Breast epithelium (tissue), 4 donors: ENCODE measurements at regions not wholly inside any gene's neighbourhood (a gene's known extent, or its start where the extent isn't known, plus 50 kb on each side); places are given as distances from the start of the nearest gene placed in this dataset.

Source experiments
- DNase-seq, 2 donors: peaks; one replicate each; pipeline ENCODE4 v3.0.0-alpha.2; 2019; ENCODE audit warnings: low spot score in 2 of 2
- H3K27ac ChIP-seq, 2 donors: fragments of 200-600 bp; sonication (generic) in 1 of 2; one replicate each; pipeline ENCODE4 v1.5.1; 2016 to 2019; ENCODE audit warnings: mild to moderate bottlenecking in 1 of 2
- H3K27me3 ChIP-seq, 2 donors: fragments of 200-600 bp; sonication (generic) in 1 of 2; one replicate each; pipeline versions ENCODE4 v1.5.1 to v1.6.0; 2017 to 2019; ENCODE audit warnings: control low read depth in 1 of 2, mild to moderate bottlenecking in 1 of 2
- H3K36me3 ChIP-seq: fragments of 200-600 bp; one replicate; pipeline ENCODE4 v1.5.1; 2019
- H3K4me1 ChIP-seq, 2 donors: fragments of 200-600 bp; sonication (generic); one replicate each; pipeline ENCODE4 v1.5.1; 2016 to 2019; ENCODE audit warnings: control low read depth in 1 of 2
- H3K4me3 ChIP-seq, 3 donors: fragments of 200-600 bp; sonication (generic); 1 replicate in 2 of 3; 2 replicates in 1 of 3; pipeline ENCODE4 v1.5.1; 2016 to 2019; ENCODE audit warnings: mild to moderate bottlenecking in 3 of 3, moderate library complexity in 2 of 3
- H3K9me3 ChIP-seq, 2 donors: fragments of 200-600 bp; sonication (generic) in 1 of 2; one replicate each; pipeline ENCODE4 v1.5.1; 2016 to 2019; ENCODE audit warnings: control low read depth in 1 of 2
- POLR2A ChIP-seq: fragments of 450-650 bp; IDR thresholded peaks from one replicate; pipeline ENCODE4 v1.6.1; 2016; ENCODE audit warnings: antibody characterized with exemption, mild to moderate bottlenecking, moderate library complexity
- POLR2AphosphoS5 ChIP-seq, 3 donors: sonication (generic); formaldehyde crosslinking; IDR thresholded peaks; one replicate each; pipeline ENCODE4 v1.6.1; 2017; ENCODE audit warnings: antibody characterized with exemption in 3 of 3
- intact Hi-C: fragments of 100-400 bp; cut with DNase I; formaldehyde crosslinking; loops from one replicate; pipeline ENCODE4 v1.15.1; 2023; ENCODE audit warnings: low total_unique reads
- TF ChIP-seq, protein P1 (sequence below), 3 donors: fragments of 450-650 bp; IDR thresholded peaks; one replicate each; pipeline ENCODE4 v1.5.1; 2016 to 2017; ENCODE audit warnings: antibody characterized with exemption in 3 of 3, mild to moderate bottlenecking in 3 of 3, moderate library complexity in 3 of 3

DNA sequence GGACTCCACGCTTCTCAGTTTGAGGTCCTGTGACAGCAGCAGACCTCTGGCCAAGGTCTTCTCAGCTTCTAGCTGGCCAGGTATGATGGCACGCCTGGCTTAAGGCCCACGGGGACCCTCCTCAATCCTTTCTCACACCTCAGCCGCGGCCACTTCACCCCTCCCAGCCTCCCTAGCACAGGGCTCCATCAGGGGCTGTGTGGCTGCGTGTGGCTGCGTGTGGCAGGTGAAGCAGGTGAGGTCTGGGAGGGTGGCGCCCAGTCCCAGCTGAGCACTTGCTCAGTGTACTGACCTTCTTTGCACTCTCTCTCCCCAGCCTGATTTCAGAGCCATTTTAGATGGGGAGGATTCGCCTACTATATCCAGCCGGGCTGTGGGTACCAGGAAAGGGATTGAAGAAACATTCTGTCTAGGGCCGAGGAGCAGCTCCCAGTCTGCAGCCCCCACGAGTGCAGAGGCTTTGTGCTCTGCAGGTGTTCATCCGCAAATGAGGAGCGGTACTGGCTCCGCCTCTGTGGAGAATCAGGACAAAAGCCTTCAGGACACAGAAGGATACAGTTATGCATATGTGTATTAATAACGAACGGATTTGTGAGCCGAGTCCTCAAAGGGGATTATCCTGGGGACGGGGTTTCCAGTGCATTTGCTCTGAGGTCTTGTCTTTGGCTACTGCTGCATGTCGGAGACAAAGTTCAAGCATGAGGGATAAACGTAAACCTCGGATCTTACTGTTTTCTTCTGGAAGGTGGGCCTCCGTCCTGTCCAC lies 236.9 kb upstream of the RAB6C start:
- H3K9me3 ChIP-seq = no peaks in the 10 kb centered on the region
- TF ChIP-seq POLR2AphosphoS5 (IDR thresholded peaks at IDR 0.05) = no peak
- TF ChIP-seq, protein P1, sequence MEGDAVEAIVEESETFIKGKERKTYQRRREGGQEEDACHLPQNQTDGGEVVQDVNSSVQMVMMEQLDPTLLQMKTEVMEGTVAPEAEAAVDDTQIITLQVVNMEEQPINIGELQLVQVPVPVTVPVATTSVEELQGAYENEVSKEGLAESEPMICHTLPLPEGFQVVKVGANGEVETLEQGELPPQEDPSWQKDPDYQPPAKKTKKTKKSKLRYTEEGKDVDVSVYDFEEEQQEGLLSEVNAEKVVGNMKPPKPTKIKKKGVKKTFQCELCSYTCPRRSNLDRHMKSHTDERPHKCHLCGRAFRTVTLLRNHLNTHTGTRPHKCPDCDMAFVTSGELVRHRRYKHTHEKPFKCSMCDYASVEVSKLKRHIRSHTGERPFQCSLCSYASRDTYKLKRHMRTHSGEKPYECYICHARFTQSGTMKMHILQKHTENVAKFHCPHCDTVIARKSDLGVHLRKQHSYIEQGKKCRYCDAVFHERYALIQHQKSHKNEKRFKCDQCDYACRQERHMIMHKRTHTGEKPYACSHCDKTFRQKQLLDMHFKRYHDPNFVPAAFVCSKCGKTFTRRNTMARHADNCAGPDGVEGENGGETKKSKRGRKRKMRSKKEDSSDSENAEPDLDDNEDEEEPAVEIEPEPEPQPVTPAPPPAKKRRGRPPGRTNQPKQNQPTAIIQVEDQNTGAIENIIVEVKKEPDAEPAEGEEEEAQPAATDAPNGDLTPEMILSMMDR (IDR thresholded peaks at IDR 0.05) = no peak
- no peak for TF ChIP-seq POLR2A
- no peaks in the 10 kb centered on the region for H3K36me3 ChIP-seq
- intact Hi-C loops = no loop called here
- H3K4me3 ChIP-seq = no peak overlapping the region
- H3K4me1 ChIP-seq = no peaks in the 10 kb centered on the region
- H3K27me3 ChIP-seq = no peaks in the 10 kb centered on the region
- no peak overlapping the region for H3K27ac ChIP-seq
- peak in 1 of 2 donors; percentile 28 for DNase-seq

DNA sequence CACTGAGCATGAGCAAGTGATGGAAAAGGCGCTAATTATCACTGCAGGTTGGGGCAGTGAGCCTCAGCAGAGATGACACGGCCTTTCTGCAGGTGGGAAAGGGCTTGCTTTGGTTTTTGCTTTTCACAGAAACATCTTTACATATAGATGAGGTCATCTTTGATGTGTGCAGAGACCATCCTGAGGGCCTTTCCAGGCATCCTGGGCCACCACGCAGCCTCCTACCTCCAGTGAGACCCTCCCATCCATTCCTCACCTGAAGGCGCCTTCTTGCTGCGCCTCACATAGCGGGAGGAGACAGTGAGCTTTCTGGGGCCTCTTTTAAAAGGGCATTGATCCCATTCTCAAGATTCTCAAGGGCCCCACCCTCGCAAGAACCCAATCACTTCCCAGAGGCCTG lies 235.3 kb upstream of the RAB6C start:
- intact Hi-C loops = no loop called here
- Histone ChIP-seq H3K36me3 (no peaks in the 10 kb centered on the region), H3K27me3 (no peaks in the 10 kb centered on the region), H3K9me3 (no peaks in the 10 kb centered on the region), H3K4me1 (no peaks in the 10 kb centered on the region), H3K27ac (no peak overlapping the region), H3K4me3 (no peak overlapping the region)
- no peak for TF ChIP-seq POLR2A
- no peak for TF ChIP-seq POLR2AphosphoS5 (IDR thresholded peaks at IDR 0.05)
- TF ChIP-seq, protein P1 (IDR thresholded peaks at IDR 0.05) = no peak
- DNase-seq = no peak

DNA sequence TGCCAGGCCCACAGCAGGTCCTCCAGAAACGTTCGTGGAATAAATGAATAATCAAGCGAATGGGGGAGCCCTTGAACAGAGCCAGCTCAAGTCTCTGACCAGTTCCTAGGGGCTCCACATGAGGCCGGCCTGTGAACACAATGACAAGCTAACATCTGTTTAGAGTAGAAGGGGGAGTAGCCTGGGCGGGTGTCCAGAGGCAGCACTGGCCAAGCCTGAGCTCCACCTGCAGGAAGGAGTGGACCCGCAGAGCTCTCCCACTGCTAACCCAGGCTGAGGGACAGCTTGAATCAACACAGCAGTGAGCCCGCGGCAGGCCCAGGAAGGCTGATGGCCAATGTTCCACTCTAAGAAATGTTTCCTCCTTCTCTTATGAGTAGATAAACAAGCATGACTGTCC lies 234.8 kb upstream of the RAB6C start:
- H3K27me3 ChIP-seq = no peaks in the 10 kb centered on the region
- no peak for DNase-seq
- TF ChIP-seq POLR2A = no peak
- no peak for TF ChIP-seq POLR2AphosphoS5 (IDR thresholded peaks at IDR 0.05)
- TF ChIP-seq, protein P1 (IDR thresholded peaks at IDR 0.05) = no peak
- no peak overlapping the region for H3K27ac ChIP-seq
- H3K4me1 ChIP-seq = no peaks in the 10 kb centered on the region
- H3K36me3 ChIP-seq = no peaks in the 10 kb centered on the region
- H3K9me3 ChIP-seq = no peaks in the 10 kb centered on the region
- no peak overlapping the region for H3K4me3 ChIP-seq
- intact Hi-C loops = no loop called here

DNA sequence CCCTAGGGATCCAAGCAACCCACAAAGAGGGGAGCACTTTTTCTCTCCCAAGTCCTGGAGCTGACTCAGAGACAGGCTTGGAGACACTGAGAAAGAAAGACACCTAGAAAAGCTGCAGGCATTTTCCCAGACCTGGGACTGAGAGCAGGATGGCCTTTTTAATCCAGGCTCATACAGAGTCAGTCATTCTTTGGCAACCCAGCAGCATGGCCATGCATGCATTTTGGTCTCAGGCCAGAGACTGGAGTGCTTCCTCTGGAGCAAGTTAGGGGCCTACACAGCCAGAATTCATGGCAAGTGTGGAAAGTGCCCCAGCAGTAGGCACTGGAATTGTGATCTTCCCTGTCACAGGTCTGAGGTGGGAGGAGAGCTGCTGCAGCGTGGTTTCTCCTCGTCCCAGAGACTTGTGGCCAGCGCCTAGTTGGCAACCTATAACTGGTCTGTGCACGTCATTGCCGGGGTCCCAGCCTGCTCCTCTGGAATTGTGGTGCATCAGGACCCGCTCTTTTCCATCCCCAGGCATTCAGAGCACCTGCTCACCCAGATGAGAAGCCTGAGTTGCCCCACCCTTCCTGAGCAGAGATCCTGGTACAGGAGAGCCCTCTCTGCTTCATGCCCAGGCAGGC lies 231.9 kb upstream of the RAB6C start:
- no peak overlapping the region for H3K4me3 ChIP-seq
- no peaks in the 10 kb centered on the region for H3K36me3 ChIP-seq
- no peak overlapping the region for H3K27ac ChIP-seq
- H3K4me1 ChIP-seq = no peaks in the 10 kb centered on the region
- H3K9me3 ChIP-seq = peaks cover 0 to 4% of the 10 kb centered on the region in 2 donors
- TF ChIP-seq POLR2AphosphoS5 (IDR thresholded peaks at IDR 0.05) = no peak
- no peak for TF ChIP-seq POLR2A
- TF ChIP-seq, protein P1 (IDR thresholded peaks at IDR 0.05) = no peak
- intact Hi-C loops = no loop called here
- no peak for DNase-seq
- H3K27me3 ChIP-seq = no peaks in the 10 kb centered on the region

DNA sequence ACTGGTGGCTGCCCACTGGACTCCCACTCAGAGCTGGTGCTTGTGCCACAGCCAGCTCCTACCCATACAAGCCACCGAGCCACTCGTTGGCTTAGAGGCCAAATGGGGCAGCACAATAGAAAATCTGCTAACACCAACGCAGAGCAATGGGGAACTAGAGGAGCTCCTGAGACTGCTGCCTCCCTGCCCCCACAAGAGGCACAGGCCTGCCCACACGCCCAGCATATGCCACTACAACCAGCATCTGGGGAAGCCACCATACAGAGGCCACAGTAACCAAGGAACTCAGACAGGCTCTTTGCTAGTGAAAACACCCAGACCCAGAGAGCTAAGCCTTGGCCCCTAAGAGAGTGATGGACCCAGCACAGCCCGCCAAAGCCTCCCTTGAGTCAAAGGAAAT lies 231.2 kb upstream of the RAB6C start:
- intact Hi-C loops = no loop called here
- no peaks in the 10 kb centered on the region for H3K36me3 ChIP-seq

More for the DNA sequence above, 231.2 kb upstream of the RAB6C start:
- no peak for DNase-seq
- H3K4me1 ChIP-seq = no peaks in the 10 kb centered on the region
- no peaks in the 10 kb centered on the region for H3K27me3 ChIP-seq
- TF ChIP-seq POLR2AphosphoS5 (IDR thresholded peaks at IDR 0.05) (no peak), POLR2A (no peak)
- TF ChIP-seq, protein P1 (IDR thresholded peaks at IDR 0.05) = no peak
- no peak overlapping the region for H3K4me3 ChIP-seq
- H3K9me3 ChIP-seq = peaks cover 0 to 4% of the 10 kb centered on the region in 2 donors
- H3K27ac ChIP-seq = no peak overlapping the region
